ENCODE measurements at regions not wholly inside any gene's neighbourhood (a gene's known extent, or its start where the extent isn't known, plus 50 kb on each side); places are given as distances from the start of the nearest gene placed in this dataset.
"Not testable (repeated sequence)": the region's sequence is repeated elsewhere in the genome, so short reads cannot be mapped to it uniquely, and the experiment has no call there.

- Histone ChIP-seq H3K27me3 (ENCODE audit: control insufficient read depth, insufficient read depth, low read length) (no peaks in the 10 kb centered on the region), H3K36me3 (ENCODE audit: control insufficient read depth, low read depth, low read length) (no peaks in the 10 kb centered on the region), H3K4me1 (ENCODE audit: control insufficient read depth, low read depth, low read length) (peaks cover 12% of the 10 kb centered on the region), H3K9ac (ENCODE audit: low read length) (no peak overlapping the region), H3K9me3 (ENCODE audit: control insufficient read depth, low read depth, low read length) (no peaks in the 10 kb centered on the region), H3K4me3 (ENCODE audit: low read length) (no peak overlapping the region), H3K27ac (ENCODE audit: low read length) (no peak overlapping the region)
These were observed 185.9 kb downstream of the ANKRD60 start for GRCh38 chr20:58042591-58042990.

GRCh38 chr20:58040447-58041290 is 187.8 kb downstream of the ANKRD60 start:
- no peaks in the 10 kb centered on the region for H3K36me3 ChIP-seq (ENCODE audit: control insufficient read depth, low read depth, low read length)
- no peaks in the 10 kb centered on the region for H3K27me3 ChIP-seq (ENCODE audit: control insufficient read depth, insufficient read depth, low read length)
- H3K4me1 ChIP-seq (ENCODE audit: control insufficient read depth, low read depth, low read length) = peaks cover 6% of the 10 kb centered on the region
- H3K27ac ChIP-seq (ENCODE audit: low read length) = no peak overlapping the region
- no peak overlapping the region for H3K4me3 ChIP-seq (ENCODE audit: low read length)
- H3K9ac ChIP-seq (ENCODE audit: low read length) = no peak overlapping the region
- H3K9me3 ChIP-seq (ENCODE audit: control insufficient read depth, low read depth, low read length) = no peaks in the 10 kb centered on the region

- Histone ChIP-seq H3K4me3 (ENCODE audit: low read length) (no peak overlapping the region), H3K27me3 (ENCODE audit: control insufficient read depth, insufficient read depth, low read length) (no peaks in the 10 kb centered on the region), H3K4me1 (ENCODE audit: control insufficient read depth, low read depth, low read length) (peaks cover 6% of the 10 kb centered on the region), H3K9me3 (ENCODE audit: control insufficient read depth, low read depth, low read length) (no peaks in the 10 kb centered on the region), H3K27ac (ENCODE audit: low read length) (no peak overlapping the region), H3K9ac (ENCODE audit: low read length) (no peak overlapping the region), H3K36me3 (ENCODE audit: control insufficient read depth, low read depth, low read length) (no peaks in the 10 kb centered on the region)
These were observed 189.0 kb downstream of the ANKRD60 start for GRCh38 chr20:58039274-58040092.

- no peak overlapping the region for H3K27ac ChIP-seq (ENCODE audit: low read length)
- no peaks in the 10 kb centered on the region for H3K27me3 ChIP-seq (ENCODE audit: control insufficient read depth, insufficient read depth, low read length)
- no peaks in the 10 kb centered on the region for H3K36me3 ChIP-seq (ENCODE audit: control insufficient read depth, low read depth, low read length)
- no peaks in the 10 kb centered on the region for H3K9me3 ChIP-seq (ENCODE audit: control insufficient read depth, low read depth, low read length)
- no peak overlapping the region for H3K9ac ChIP-seq (ENCODE audit: low read length)
- no peaks in the 10 kb centered on the region for H3K4me1 ChIP-seq (ENCODE audit: control insufficient read depth, low read depth, low read length)
- no peak overlapping the region for H3K4me3 ChIP-seq (ENCODE audit: low read length)
These were observed 190.3 kb downstream of the ANKRD60 start for GRCh38 chr20:58038123-58038654.

GRCh38 chr20:58037631-58038030 is 190.8 kb downstream of the ANKRD60 start:
- Histone ChIP-seq H3K36me3 (ENCODE audit: control insufficient read depth, low read depth, low read length) (no peaks in the 10 kb centered on the region), H3K4me3 (ENCODE audit: low read length) (no peak overlapping the region), H3K27ac (ENCODE audit: low read length) (no peak overlapping the region), H3K4me1 (ENCODE audit: control insufficient read depth, low read depth, low read length) (no peaks in the 10 kb centered on the region), H3K9me3 (ENCODE audit: control insufficient read depth, low read depth, low read length) (no peaks in the 10 kb centered on the region), H3K9ac (ENCODE audit: low read length) (no peak overlapping the region), H3K27me3 (ENCODE audit: control insufficient read depth, insufficient read depth, low read length) (no peaks in the 10 kb centered on the region)

GRCh38 chr20:58033026-58033536 is 195.4 kb downstream of the ANKRD60 start:
- Histone ChIP-seq H3K27me3 (ENCODE audit: control insufficient read depth, insufficient read depth, low read length) (no peaks in the 10 kb centered on the region), H3K27ac (ENCODE audit: low read length) (no peak overlapping the region), H3K9ac (ENCODE audit: low read length) (no peak overlapping the region), H3K4me3 (ENCODE audit: low read length) (no peak overlapping the region), H3K4me1 (ENCODE audit: control insufficient read depth, low read depth, low read length) (no peaks in the 10 kb centered on the region), H3K9me3 (ENCODE audit: control insufficient read depth, low read depth, low read length) (no peaks in the 10 kb centered on the region), H3K36me3 (ENCODE audit: control insufficient read depth, low read depth, low read length) (no peaks in the 10 kb centered on the region)

GRCh38 chr20:58032599-58032998 is 195.9 kb downstream of the ANKRD60 start:
- Histone ChIP-seq H3K36me3 (ENCODE audit: control insufficient read depth, low read depth, low read length) (no peaks in the 10 kb centered on the region), H3K4me3 (ENCODE audit: low read length) (no peak overlapping the region), H3K9me3 (ENCODE audit: control insufficient read depth, low read depth, low read length) (no peaks in the 10 kb centered on the region), H3K9ac (ENCODE audit: low read length) (no peak overlapping the region), H3K4me1 (ENCODE audit: control insufficient read depth, low read depth, low read length) (no peaks in the 10 kb centered on the region), H3K27me3 (ENCODE audit: control insufficient read depth, insufficient read depth, low read length) (no peaks in the 10 kb centered on the region), H3K27ac (ENCODE audit: low read length) (no peak overlapping the region)

GRCh38 chr20:58031350-58031749 is 197.1 kb downstream of the ANKRD60 start:
- not testable (repeated sequence) for H3K36me3 ChIP-seq (ENCODE audit: control insufficient read depth, low read depth, low read length); H3K27ac ChIP-seq (ENCODE audit: low read length); H3K27me3 ChIP-seq (ENCODE audit: control insufficient read depth, insufficient read depth, low read length)

GRCh38 chr20:58028123-58028522 is 200.3 kb downstream of the ANKRD60 start:
- no peaks in the 10 kb centered on the region for H3K27me3 ChIP-seq (ENCODE audit: control insufficient read depth, insufficient read depth, low read length)
- no peaks in the 10 kb centered on the region for H3K36me3 ChIP-seq (ENCODE audit: control insufficient read depth, low read depth, low read length)
- H3K4me3 ChIP-seq (ENCODE audit: low read length) = no peak overlapping the region
- no peak overlapping the region for H3K9ac ChIP-seq (ENCODE audit: low read length)
- H3K27ac ChIP-seq (ENCODE audit: low read length) = no peak overlapping the region
- H3K4me1 ChIP-seq (ENCODE audit: control insufficient read depth, low read depth, low read length) = no peaks in the 10 kb centered on the region
- H3K9me3 ChIP-seq (ENCODE audit: control insufficient read depth, low read depth, low read length) = no peaks in the 10 kb centered on the region

More at GRCh38 chr20:58031350-58031749, 197.1 kb downstream of the ANKRD60 start:
- H3K4me3 ChIP-seq (ENCODE audit: low read length); H3K4me1 ChIP-seq (ENCODE audit: control insufficient read depth, low read depth, low read length); H3K9ac ChIP-seq (ENCODE audit: low read length); H3K9me3 ChIP-seq (ENCODE audit: control insufficient read depth, low read depth, low read length): not testable (repeated sequence)

GRCh38 chr20:58026361-58026760 is 202.1 kb downstream of the ANKRD60 start:
- Histone ChIP-seq H3K9me3 (ENCODE audit: control insufficient read depth, low read depth, low read length) (no peaks in the 10 kb centered on the region), H3K36me3 (ENCODE audit: control insufficient read depth, low read depth, low read length) (no peaks in the 10 kb centered on the region), H3K27me3 (ENCODE audit: control insufficient read depth, insufficient read depth, low read length) (no peaks in the 10 kb centered on the region), H3K4me1 (ENCODE audit: control insufficient read depth, low read depth, low read length) (no peaks in the 10 kb centered on the region), H3K4me3 (ENCODE audit: low read length) (no peak overlapping the region), H3K9ac (ENCODE audit: low read length) (no peak overlapping the region), H3K27ac (ENCODE audit: low read length) (no peak overlapping the region)

GRCh38 chr20:58025233-58025632 is 203.2 kb downstream of the ANKRD60 start:
- no peak overlapping the region for H3K9ac ChIP-seq (ENCODE audit: low read length)
- no peak overlapping the region for H3K4me3 ChIP-seq (ENCODE audit: low read length)
- H3K9me3 ChIP-seq (ENCODE audit: control insufficient read depth, low read depth, low read length) = no peaks in the 10 kb centered on the region
- no peaks in the 10 kb centered on the region for H3K4me1 ChIP-seq (ENCODE audit: control insufficient read depth, low read depth, low read length)
- no peak overlapping the region for H3K27ac ChIP-seq (ENCODE audit: low read length)
- no peaks in the 10 kb centered on the region for H3K27me3 ChIP-seq (ENCODE audit: control insufficient read depth, insufficient read depth, low read length)
- H3K36me3 ChIP-seq (ENCODE audit: control insufficient read depth, low read depth, low read length) = no peaks in the 10 kb centered on the region
